ENCODE measurements at regions not wholly inside any gene's neighbourhood (a gene's known extent, or its start where the extent isn't known, plus 50 kb on each side); places are given as distances from the start of the nearest gene placed in this dataset.

DNA sequence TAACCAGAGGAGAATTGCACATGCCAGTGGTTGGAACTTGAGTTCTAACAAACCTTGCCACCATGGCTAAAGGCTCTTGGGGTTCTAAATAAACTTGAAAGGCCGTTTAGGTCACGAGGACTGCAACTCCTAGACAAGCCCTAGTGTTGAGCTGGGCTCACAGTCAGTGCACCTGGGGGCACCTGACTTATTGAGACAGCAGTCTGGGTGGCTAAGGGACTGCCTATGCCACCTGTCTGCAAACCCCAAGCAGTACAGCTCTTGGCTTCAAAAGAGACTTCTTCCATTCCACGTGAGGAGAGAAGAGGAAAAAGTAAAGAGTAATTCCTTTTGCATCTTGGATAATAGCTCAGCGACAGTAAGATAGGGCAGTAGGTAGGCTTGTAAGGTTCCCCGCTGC lies 765.6 kb upstream of the FOXG1 start:
- TF ChIP-seq, protein P1, sequence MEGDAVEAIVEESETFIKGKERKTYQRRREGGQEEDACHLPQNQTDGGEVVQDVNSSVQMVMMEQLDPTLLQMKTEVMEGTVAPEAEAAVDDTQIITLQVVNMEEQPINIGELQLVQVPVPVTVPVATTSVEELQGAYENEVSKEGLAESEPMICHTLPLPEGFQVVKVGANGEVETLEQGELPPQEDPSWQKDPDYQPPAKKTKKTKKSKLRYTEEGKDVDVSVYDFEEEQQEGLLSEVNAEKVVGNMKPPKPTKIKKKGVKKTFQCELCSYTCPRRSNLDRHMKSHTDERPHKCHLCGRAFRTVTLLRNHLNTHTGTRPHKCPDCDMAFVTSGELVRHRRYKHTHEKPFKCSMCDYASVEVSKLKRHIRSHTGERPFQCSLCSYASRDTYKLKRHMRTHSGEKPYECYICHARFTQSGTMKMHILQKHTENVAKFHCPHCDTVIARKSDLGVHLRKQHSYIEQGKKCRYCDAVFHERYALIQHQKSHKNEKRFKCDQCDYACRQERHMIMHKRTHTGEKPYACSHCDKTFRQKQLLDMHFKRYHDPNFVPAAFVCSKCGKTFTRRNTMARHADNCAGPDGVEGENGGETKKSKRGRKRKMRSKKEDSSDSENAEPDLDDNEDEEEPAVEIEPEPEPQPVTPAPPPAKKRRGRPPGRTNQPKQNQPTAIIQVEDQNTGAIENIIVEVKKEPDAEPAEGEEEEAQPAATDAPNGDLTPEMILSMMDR (IDR thresholded peaks at IDR 0.05; ENCODE audit: low read depth, low read length): no peak
- no peak for TF ChIP-seq POLR2A (IDR thresholded peaks at IDR 0.05; ENCODE audit: extremely low read depth, insufficient read length)
